Upper lobe of left lung (tissue), 6 donors: ENCODE measurements at regions not wholly inside any gene's neighbourhood (a gene's known extent, or its start where the extent isn't known, plus 50 kb on each side); places are given as distances from the start of the nearest gene placed in this dataset.
"Not testable (repeated sequence)": the region's sequence is repeated elsewhere in the genome, so short reads cannot be mapped to it uniquely, and the experiment has no call there.

Source experiments
- ATAC-seq, 2 donors: fragments of 200-7000 bp; cut with Tn5 transposase; one replicate each; pipeline ENCODE4 v1.9.1; 2022; ENCODE audit warnings: mild to moderate bottlenecking in 2 of 2, moderate library complexity in 2 of 2; ENCODE audit not compliant: low FRiP score in 2 of 2
- DNase-seq, 2 donors: peaks; one replicate each; pipeline ENCODE4 v3.0.0-alpha.2; 2019 to 2020
- H3K27ac ChIP-seq, 4 donors: fragments of 200-600 bp; sonication (generic); one replicate each; pipeline ENCODE4 v1.5.1; 2016 to 2019
- H3K27me3 ChIP-seq, 4 donors: fragments of 200-600 bp; sonication (generic); one replicate each; pipeline ENCODE4 v1.5.1; 2017 to 2019
- H3K36me3 ChIP-seq, 4 donors: fragments of 200-600 bp; sonication (generic); one replicate each; pipeline ENCODE4 v1.5.1; 2016 to 2019
- H3K4me1 ChIP-seq, 4 donors: fragments of 200-600 bp; sonication (generic); one replicate each; pipeline ENCODE4 v1.5.1; 2018 to 2019
- H3K4me3 ChIP-seq, 4 donors: fragments of 200-600 bp; sonication (generic); one replicate each; pipeline ENCODE4 v1.5.1; 2017 to 2019; ENCODE audit warnings: mild to moderate bottlenecking in 2 of 4, moderate library complexity in 1 of 4
- H3K9me3 ChIP-seq, 4 donors: fragments of 200-600 bp; sonication (generic); one replicate each; pipeline ENCODE4 v1.5.1; 2018 to 2019
- CTCF ChIP-seq, 6 experiments: fragments of 450-650 bp in 4 of 6; fragments of 200-600 bp in 2 of 6; sonication (generic) in 2 of 6; IDR thresholded peaks; one replicate each; pipeline ENCODE4 v1.5.1; 2016 to 2019; ENCODE audit warnings: antibody characterized with exemption in 6 of 6
- EP300 ChIP-seq, 4 donors: sonication (generic); formaldehyde crosslinking; IDR thresholded peaks; one replicate each; pipeline ENCODE4 v1.5.1; 2017; ENCODE audit warnings: antibody characterized with exemption in 4 of 4, control low read depth in 2 of 4
- POLR2A ChIP-seq, 4 donors: fragments of 450-650 bp; IDR thresholded peaks; one replicate each; pipeline ENCODE4 v1.5.1; 2016 to 2017; ENCODE audit warnings: antibody characterized with exemption in 4 of 4, mild to moderate bottlenecking in 2 of 4
- POLR2AphosphoS5 ChIP-seq, 2 donors: sonication (generic); formaldehyde crosslinking; IDR thresholded peaks; one replicate each; pipeline ENCODE4 v1.5.1; 2017; ENCODE audit warnings: antibody characterized with exemption in 2 of 2
- WGBS, 2 donors: methylation state at CpG; one replicate each; pipeline ENCODE4 v1.1.5; 2017 to 2018; 5-methylcytosine and 5-hydroxymethylcytosine counted together
- donor health status: DM: no; HTN: no; CAD: no; lungs with moderate emphysema.
- donor health status: DM: no; HTN: yes; CAD: no; lungs with severe emphysema.

GRCh38 chr1:224030257-224030656 is 83.7 kb upstream of the FBXO28 start:
- not testable (repeated sequence) for H3K27ac ChIP-seq, H3K27me3 ChIP-seq, H3K9me3 ChIP-seq, H3K4me3 ChIP-seq, ATAC-seq, DNase-seq, H3K36me3 ChIP-seq, H3K4me1 ChIP-seq
- WGBS, 2 donors, result 79 to 80% methylated on average over 6 of the region's 6 CpGs

- ATAC-seq, H3K27me3 ChIP-seq, H3K36me3 ChIP-seq, H3K9me3 ChIP-seq, H3K4me3 ChIP-seq, H3K4me1 ChIP-seq, H3K27ac ChIP-seq: not testable (repeated sequence)
- WGBS, 2 donors, result 43 to 57% methylated on average over 4 of the region's 5 CpGs
- DNase-seq, result peak in 1 of 2 donors; percentile 72
Measured at GRCh38 chr1:224029286-224030025, 84.5 kb upstream of the FBXO28 start.

DNA sequence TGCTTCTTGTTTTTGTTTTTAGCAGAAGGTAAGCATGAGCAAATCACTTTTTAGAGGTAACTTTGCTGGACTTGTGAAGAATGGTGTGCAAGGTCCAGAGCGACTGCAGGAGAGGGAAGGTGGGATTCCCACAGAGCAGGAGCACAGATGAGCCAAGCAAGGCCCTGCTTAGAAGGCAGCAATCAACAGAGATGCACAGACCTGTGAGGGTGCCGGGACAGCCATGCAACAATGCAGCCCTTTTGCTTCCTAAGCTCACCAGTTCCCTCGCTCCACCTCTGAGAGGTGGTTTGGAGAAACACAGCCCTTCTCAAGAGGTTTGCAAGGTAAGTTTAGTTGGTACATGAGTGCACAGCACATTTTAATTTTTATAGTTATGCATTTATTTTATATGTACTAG is 85.1 kb upstream of the FBXO28 start:
- not testable (repeated sequence) for H3K27ac ChIP-seq, H3K27me3 ChIP-seq, DNase-seq, H3K9me3 ChIP-seq, H3K36me3 ChIP-seq, ATAC-seq, H3K4me1 ChIP-seq, H3K4me3 ChIP-seq
- 100% methylated on average over 3 of the region's 3 CpGs; no CpG with 5 or more reads in 1 of the 2 donors for WGBS, 2 donors

DNA sequence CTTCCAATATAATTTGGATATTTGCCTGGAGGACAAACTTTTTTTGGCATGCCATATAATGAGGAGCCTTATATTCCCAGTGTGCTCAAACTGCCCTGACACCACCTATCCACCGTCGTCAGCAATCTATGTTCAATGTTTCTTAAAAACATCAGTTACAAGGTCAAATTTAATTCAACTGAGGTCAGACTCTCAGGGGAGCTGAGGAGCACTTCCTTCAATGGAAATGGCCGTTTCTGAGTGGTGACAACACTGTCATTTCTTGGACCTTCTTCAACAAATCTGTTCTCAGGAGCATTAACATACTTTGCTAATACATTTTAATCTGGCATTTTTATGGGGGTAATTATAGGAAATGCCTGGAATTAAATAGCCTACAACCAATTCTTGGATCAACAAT is 90.8 kb upstream of the FBXO28 start:
- DNase-seq, H3K9me3 ChIP-seq, H3K27me3 ChIP-seq, ATAC-seq, H3K36me3 ChIP-seq, H3K4me3 ChIP-seq, H3K4me1 ChIP-seq, H3K27ac ChIP-seq: not testable (repeated sequence)
- 48 to 73% methylated on average over 3 of the region's 3 CpGs for WGBS, 2 donors

GRCh38 chr1:224022249-224022970 is 91.5 kb upstream of the FBXO28 start:
- DNase-seq, H3K27me3 ChIP-seq, H3K4me1 ChIP-seq, H3K36me3 ChIP-seq, H3K4me3 ChIP-seq, H3K27ac ChIP-seq, H3K9me3 ChIP-seq: not testable (repeated sequence)
- ATAC-seq, result peak in 1 of 2 donors; percentile 31
- 75 to 88% methylated on average over 6 to 7 of the region's 7 CpGs for WGBS, 2 donors

DNA sequence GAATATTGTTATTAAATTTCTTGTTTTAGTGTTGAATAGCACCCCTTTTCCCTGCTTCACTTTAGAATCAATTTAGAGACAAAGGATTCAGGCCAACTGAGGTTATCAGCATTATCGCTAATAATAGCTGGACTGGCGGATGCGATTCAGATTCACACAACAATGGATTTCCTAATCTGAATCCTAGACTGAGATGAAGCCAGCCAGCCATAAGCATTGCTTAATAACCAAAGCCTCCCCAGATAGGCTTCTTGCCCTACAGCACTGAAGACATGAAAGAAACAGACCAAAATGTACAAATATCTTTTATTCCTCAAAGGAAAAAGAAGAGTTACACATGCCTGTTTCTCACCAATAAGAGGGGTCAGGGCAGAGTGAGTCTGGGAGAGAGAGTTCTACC is 94.0 kb upstream of the FBXO28 start:
- not testable (repeated sequence) for H3K27ac ChIP-seq, H3K4me3 ChIP-seq, H3K9me3 ChIP-seq, DNase-seq, H3K4me1 ChIP-seq, ATAC-seq, H3K36me3 ChIP-seq, H3K27me3 ChIP-seq
- 68 to 74% methylated on average over 3 of the region's 3 CpGs for WGBS, 2 donors

DNA sequence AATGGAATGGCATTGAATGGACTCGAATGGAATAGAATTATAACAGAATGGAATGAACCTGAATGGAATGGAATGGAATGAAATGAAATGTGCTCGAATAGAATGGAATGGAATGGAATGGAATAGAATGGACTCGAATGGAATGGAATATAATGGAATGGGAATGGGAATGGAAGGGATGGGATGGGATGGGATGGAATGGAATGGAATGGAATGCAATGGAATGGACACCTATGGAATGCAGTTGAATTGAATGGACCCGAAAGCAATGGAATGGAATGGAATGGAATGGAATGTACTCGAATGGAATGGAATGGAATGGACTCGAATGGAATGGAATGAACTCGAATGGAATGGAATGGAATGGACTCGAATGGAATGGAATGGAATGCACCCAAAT is 98.1 kb upstream of the FBXO28 start:
- WGBS, 2 donors, result 96% methylated on average over 8 of the region's 8 CpGs

GRCh38 chr1:224014330-224014649 is 99.6 kb upstream of the FBXO28 start:
- ATAC-seq (no peak), DNase-seq (no peak)
- Histone ChIP-seq H3K4me3 (no peak overlapping the region), H3K27ac (no peak overlapping the region), H3K27me3 (no peaks in the 10 kb centered on the region), H3K4me1 (peaks cover 0 to 3% (median 0%) of the 10 kb centered on the region in 4 donors), H3K36me3 (no peaks in the 10 kb centered on the region), H3K9me3 (peaks cover 0 to 8% (median 2%) of the 10 kb centered on the region in 4 donors)
- TF ChIP-seq EP300 (IDR thresholded peaks at IDR 0.05) (no peak), CTCF (IDR thresholded peaks at IDR 0.05) (no peak), POLR2A (IDR thresholded peaks at IDR 0.05) (no peak), POLR2AphosphoS5 (IDR thresholded peaks at IDR 0.05) (no peak)
- WGBS, 2 donors, result 88 to 93% methylated on average over 7 of the region's 7 CpGs

More for the DNA sequence above, 98.1 kb upstream of the FBXO28 start:
- H3K36me3 ChIP-seq, H3K27ac ChIP-seq, H3K27me3 ChIP-seq, ATAC-seq, DNase-seq, H3K9me3 ChIP-seq, H3K4me1 ChIP-seq, H3K4me3 ChIP-seq: not testable (repeated sequence)

DNA sequence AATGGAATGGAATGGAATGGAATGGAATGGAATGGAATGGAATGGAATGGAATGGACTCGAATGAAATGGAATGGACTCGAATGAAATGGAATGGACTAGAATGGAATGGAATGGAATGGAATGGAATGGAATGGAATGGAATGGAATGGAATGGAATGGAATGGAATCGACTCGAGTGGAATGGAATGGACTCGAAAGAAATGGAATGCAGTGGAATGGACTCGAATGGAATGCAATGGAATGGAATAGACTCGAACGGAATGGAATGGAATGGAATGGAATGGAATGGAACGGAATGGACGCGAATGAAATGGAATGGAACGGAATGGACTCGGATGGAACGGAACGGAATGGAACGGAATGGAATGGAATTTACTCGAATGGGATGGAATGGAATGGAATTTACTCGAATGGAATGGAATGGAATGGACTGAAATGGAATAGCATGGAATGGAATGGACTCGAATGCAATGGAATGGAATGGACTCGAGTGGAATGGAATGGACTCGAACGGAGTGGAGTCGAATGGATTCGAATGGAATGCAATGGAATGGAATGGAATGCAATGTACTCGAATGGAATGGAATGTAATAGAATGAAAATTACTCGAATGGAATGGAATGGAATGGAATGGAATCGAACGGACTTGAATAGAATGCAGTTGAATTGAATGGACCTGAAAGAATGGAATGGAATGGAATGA is 100.1 kb upstream of the FBXO28 start:
- not testable (repeated sequence) for H3K9me3 ChIP-seq, H3K27me3 ChIP-seq, DNase-seq, H3K4me3 ChIP-seq, H3K27ac ChIP-seq, H3K36me3 ChIP-seq, H3K4me1 ChIP-seq
- peak; percentile 24 to 65 for ATAC-seq
- WGBS, 2 donors, result 83 to 85% methylated on average over 27 to 28 of the region's 28 CpGs

GRCh38 chr1:224012807-224013434 is 101.0 kb upstream of the FBXO28 start:
- H3K9me3 ChIP-seq, result not testable (repeated sequence)
- WGBS, 2 donors, result 88 to 90% methylated on average over 19 of the region's 19 CpGs

GRCh38 chr1:224012162-224012561 is 101.7 kb upstream of the FBXO28 start:
- not testable (repeated sequence) for H3K4me3 ChIP-seq, ATAC-seq, H3K36me3 ChIP-seq, H3K27ac ChIP-seq, DNase-seq, H3K27me3 ChIP-seq, H3K9me3 ChIP-seq, H3K4me1 ChIP-seq
- 79 to 81% methylated on average over 15 of the region's 15 CpGs for WGBS, 2 donors

More at GRCh38 chr1:224012807-224013434, 101.0 kb upstream of the FBXO28 start:
- peak in 1 of 2 donors; percentile 53 for ATAC-seq
- not testable (repeated sequence) for H3K27ac ChIP-seq, H3K27me3 ChIP-seq, H3K4me3 ChIP-seq, H3K4me1 ChIP-seq, H3K36me3 ChIP-seq, DNase-seq
